ENCODE measurements at regions not wholly inside any gene's neighbourhood (a gene's known extent, or its start where the extent isn't known, plus 50 kb on each side); places are given as distances from the start of the nearest gene placed in this dataset.

GRCh38 chr14:96632363-96632758 lies 130.2 kb downstream of the PAPOLA start:
- TF ChIP-seq CTCF (IDR thresholded peaks at IDR 0.05; ENCODE audit: extremely low read depth in 1 of 2, insufficient read depth in 1 of 2, low read depth in 1 of 2, low read length in 2 of 2) (no peak), EZH2 (IDR thresholded peaks at IDR 0.05; ENCODE audit: borderline replicate concordance, low read depth, low read length, severe bottlenecking) (no peak), POLR2A (IDR thresholded peaks at IDR 0.05; ENCODE audit: low read depth, low read length) (no peak)

Data from endothelial cell of umbilical vein (primary cell).